Tibial artery (tissue), 4 donors: ENCODE measurements at regions not wholly inside any gene's neighbourhood (a gene's known extent, or its start where the extent isn't known, plus 50 kb on each side); places are given as distances from the start of the nearest gene placed in this dataset.

Source experiments
- DNase-seq, 2 donors: peaks; one replicate each; pipeline ENCODE4 v3.0.0-alpha.2; 2019
- H3K27ac ChIP-seq, 2 donors: fragments of 200-600 bp; sonication (generic) in 1 of 2; 1 replicate in 1 of 2; 2 replicates in 1 of 2; pipeline ENCODE4 v1.5.1; 2018 to 2019; ENCODE audit warnings: mild to moderate bottlenecking in 1 of 2
- H3K27me3 ChIP-seq, 2 donors: fragments of 200-600 bp; sonication (generic) in 1 of 2; one replicate each; pipeline versions ENCODE4 v1.5.1 to v1.6.0; 2016 to 2019
- H3K36me3 ChIP-seq, 3 donors: fragments of 200-600 bp; sonication (generic) in 2 of 3; one replicate each; pipeline ENCODE4 v1.5.1; 2016 to 2019; ENCODE audit warnings: mild to moderate bottlenecking in 2 of 3
- H3K4me1 ChIP-seq, 4 donors: fragments of 200-600 bp; sonication (generic) in 2 of 4; 1 replicate in 3 of 4; 2 replicates in 1 of 4; pipeline ENCODE4 v1.5.1; 2016 to 2019
- H3K4me3 ChIP-seq, 2 donors: fragments of 200-600 bp; sonication (generic) in 1 of 2; 1 replicate in 1 of 2; 2 replicates in 1 of 2; pipeline ENCODE4 v1.5.1; 2018 to 2019; ENCODE audit warnings: mild to moderate bottlenecking in 2 of 2
- H3K9me3 ChIP-seq, 3 donors: fragments of 200-600 bp; sonication (generic) in 1 of 3; one replicate each; pipeline ENCODE4 v1.5.1; 2016 to 2019
- intact Hi-C: fragments of 100-400 bp; cut with DNase I; formaldehyde crosslinking; loops from one replicate; pipeline ENCODE4 v1.15.0; 2023; ENCODE audit warnings: low total_unique reads
- TF ChIP-seq, protein P1 (sequence below), 2 experiments: fragments of 200-600 bp in 1 of 2; fragments of 450-650 bp in 1 of 2; IDR thresholded peaks; one replicate each; pipeline ENCODE4 v1.5.1; 2017 to 2019; ENCODE audit warnings: antibody characterized with exemption in 2 of 2, mild to moderate bottlenecking in 1 of 2, moderate library complexity in 1 of 2

- intact Hi-C loops: no loop called here
- TF ChIP-seq, protein P1, sequence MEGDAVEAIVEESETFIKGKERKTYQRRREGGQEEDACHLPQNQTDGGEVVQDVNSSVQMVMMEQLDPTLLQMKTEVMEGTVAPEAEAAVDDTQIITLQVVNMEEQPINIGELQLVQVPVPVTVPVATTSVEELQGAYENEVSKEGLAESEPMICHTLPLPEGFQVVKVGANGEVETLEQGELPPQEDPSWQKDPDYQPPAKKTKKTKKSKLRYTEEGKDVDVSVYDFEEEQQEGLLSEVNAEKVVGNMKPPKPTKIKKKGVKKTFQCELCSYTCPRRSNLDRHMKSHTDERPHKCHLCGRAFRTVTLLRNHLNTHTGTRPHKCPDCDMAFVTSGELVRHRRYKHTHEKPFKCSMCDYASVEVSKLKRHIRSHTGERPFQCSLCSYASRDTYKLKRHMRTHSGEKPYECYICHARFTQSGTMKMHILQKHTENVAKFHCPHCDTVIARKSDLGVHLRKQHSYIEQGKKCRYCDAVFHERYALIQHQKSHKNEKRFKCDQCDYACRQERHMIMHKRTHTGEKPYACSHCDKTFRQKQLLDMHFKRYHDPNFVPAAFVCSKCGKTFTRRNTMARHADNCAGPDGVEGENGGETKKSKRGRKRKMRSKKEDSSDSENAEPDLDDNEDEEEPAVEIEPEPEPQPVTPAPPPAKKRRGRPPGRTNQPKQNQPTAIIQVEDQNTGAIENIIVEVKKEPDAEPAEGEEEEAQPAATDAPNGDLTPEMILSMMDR (IDR thresholded peaks at IDR 0.05): no peak
- Histone ChIP-seq H3K4me3 (no peak overlapping the region), H3K27me3 (no peaks in the 10 kb centered on the region), H3K36me3 (no peaks in the 10 kb centered on the region), H3K9me3 (peaks cover 0 to 5% (median 0%) of the 10 kb centered on the region in 3 donors), H3K27ac (no peak overlapping the region), H3K4me1 (peaks cover 0 to 17% (median 14%) of the 10 kb centered on the region in 4 donors)
- no peak for DNase-seq
Measured at GRCh38 chr1:59195151-59195550, 101.7 kb upstream of the FGGY start.

GRCh38 chr1:59198564-59198963 is 98.3 kb upstream of the FGGY start:
- Histone ChIP-seq H3K9me3 (peaks cover 0 to 2% (median 0%) of the 10 kb centered on the region in 3 donors), H3K36me3 (no peaks in the 10 kb centered on the region), H3K27ac (peak overlapping the region; percentile 6 to 51), H3K4me3 (no peak overlapping the region), H3K4me1 (peaks cover 0 to 47% (median 29%) of the 10 kb centered on the region in 4 donors), H3K27me3 (no peaks in the 10 kb centered on the region)
- DNase-seq: no peak
- intact Hi-C loops: no loop called here
- TF ChIP-seq, protein P1 (IDR thresholded peaks at IDR 0.05): no peak

DNA sequence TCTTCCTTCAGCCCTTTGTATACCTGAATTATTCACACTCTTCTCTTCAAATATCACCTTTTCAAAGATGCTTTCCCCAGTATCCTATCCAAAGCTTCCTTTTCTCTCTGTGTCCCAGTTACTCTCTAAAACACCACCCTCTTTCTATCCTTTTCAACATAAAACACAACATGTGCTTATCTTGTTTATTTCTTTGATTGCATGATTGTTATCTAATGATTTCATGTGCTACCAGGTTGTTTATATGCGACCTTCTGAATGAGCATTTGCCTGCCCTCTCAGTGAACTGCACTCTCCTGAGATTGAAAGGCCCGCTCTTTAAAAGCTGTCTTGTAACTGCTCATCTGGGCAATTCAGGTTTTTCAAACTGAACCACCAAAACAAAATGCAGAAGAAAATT is 97.7 kb upstream of the FGGY start:
- Histone ChIP-seq H3K9me3 (no peaks in the 10 kb centered on the region), H3K27ac (peak overlapping the region; percentile 6 to 51), H3K36me3 (no peaks in the 10 kb centered on the region), H3K4me3 (no peak overlapping the region), H3K27me3 (no peaks in the 10 kb centered on the region), H3K4me1 (peaks cover 0 to 53% (median 32%) of the 10 kb centered on the region in 4 donors)
- DNase-seq: no peak
- intact Hi-C loops: no loop called here
- TF ChIP-seq, protein P1 (IDR thresholded peaks at IDR 0.05): no peak

DNA sequence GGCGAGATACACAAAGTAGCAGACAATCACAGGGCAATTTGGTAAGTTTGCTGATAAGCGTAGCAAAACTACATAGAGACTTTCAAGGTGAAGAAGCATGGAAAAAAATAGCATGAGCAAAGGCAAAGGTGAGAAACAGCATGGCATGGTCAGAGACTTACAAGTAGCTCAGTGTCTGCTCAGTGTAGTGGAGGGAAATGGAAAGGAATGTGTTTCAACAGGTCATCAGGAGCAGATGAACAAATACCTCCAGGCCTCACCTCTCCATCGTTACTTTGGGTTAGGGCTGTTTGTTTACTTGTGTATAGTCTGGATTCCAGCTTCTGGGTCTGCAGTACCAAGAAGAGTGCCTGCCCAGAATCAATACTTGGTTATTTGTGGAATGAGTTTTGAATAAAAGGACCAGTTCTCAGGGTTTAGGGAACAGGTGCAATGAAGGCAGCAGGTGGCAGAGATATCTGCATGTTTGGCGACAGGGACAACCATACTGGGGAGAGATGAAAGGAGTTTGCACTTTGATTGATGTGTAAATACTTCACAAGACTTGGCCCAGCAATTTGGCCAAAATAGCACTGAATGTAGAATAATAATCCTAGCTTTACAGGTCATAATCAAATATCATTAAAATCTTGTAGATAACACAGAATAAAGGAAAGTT is 97.0 kb upstream of the FGGY start:
- DNase-seq: no peak
- H3K4me1 ChIP-seq: peaks cover 0 to 54% (median 32%) of the 10 kb centered on the region in 4 donors
- H3K27me3 ChIP-seq: no peaks in the 10 kb centered on the region
- no peaks in the 10 kb centered on the region for H3K36me3 ChIP-seq
- H3K9me3 ChIP-seq: peaks cover 0 to 4% (median 0%) of the 10 kb centered on the region in 3 donors
- no peak overlapping the region for H3K4me3 ChIP-seq
- intact Hi-C loops: no loop called here
- H3K27ac ChIP-seq: no peak overlapping the region
- TF ChIP-seq, protein P1 (IDR thresholded peaks at IDR 0.05): no peak

DNA sequence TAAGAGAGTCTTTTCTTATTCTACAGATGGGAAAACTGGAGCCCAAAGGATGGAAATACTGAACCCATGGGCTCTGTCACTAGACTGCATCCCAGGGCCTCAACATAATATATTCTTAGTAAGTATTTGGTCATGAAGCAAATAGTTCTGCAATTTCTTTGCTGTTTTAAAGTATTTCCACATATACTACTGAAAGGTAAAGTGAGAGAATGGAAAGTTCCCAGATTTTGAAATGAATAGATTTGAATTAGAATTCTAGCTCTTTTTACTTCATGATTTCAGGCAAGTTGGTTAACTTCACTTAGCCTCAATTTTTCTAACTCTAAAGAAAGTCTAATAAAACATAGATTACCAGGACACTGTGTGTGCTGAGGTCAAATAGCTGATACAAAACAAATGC is 95.6 kb upstream of the FGGY start:
- DNase-seq: no peak
- no peak overlapping the region for H3K4me3 ChIP-seq
- no peaks in the 10 kb centered on the region for H3K27me3 ChIP-seq
- peaks cover 0 to 10% (median 0%) of the 10 kb centered on the region in 3 donors for H3K9me3 ChIP-seq
- H3K27ac ChIP-seq: peak overlapping the region in 1 of 2 donors; percentile 72
- H3K36me3 ChIP-seq: no peaks in the 10 kb centered on the region
- intact Hi-C loops: no loop called here
- peaks cover 0 to 54% (median 32%) of the 10 kb centered on the region in 4 donors for H3K4me1 ChIP-seq
- TF ChIP-seq, protein P1 (IDR thresholded peaks at IDR 0.05): no peak
